K562 (cell line): ENCODE measurements at regions not wholly inside any gene's neighbourhood (a gene's known extent, or its start where the extent isn't known, plus 50 kb on each side); places are given as distances from the start of the nearest gene placed in this dataset.

ENCODE experiments used
- ATF1 ChIP-seq, 2 experiments: fragments of 450-650 bp in 1 of 2; IDR thresholded peaks; 2 replicates each; pipeline ENCODE4 v1.6.1; 2016; ENCODE audit warnings: missing compliant biosample characterization in 1 of 2, missing genetic modification characterization in 1 of 2
- C11orf30 ChIP-seq: fragments of 450-650 bp; IDR thresholded peaks from 2 replicates; pipeline ENCODE4 v1.6.1; 2016; ENCODE audit warnings: low read depth, mild to moderate bottlenecking
- ESRRB ChIP-seq: fragments of 250-450 bp; sonication (Bioruptor Pico); IDR thresholded peaks from 2 replicates; pipeline ENCODE4 v1.5.0; 2020; ENCODE audit warnings: mild to moderate bottlenecking, moderate library complexity, borderline replicate concordance
- FOXJ2 ChIP-seq: fragments of 200-800 bp; sonication (Bioruptor generic); IDR thresholded peaks from 2 replicates; pipeline ENCODE4 v1.6.1; 2016; ENCODE audit warnings: missing genetic modification characterization, missing compliant biosample characterization
- MAFG ChIP-seq: fragments of 450-650 bp; conservative IDR thresholded peaks from 2 replicates; pipeline ENCODE4 v1.6.1; 2016; ENCODE audit warnings: missing genetic modification characterization, missing compliant biosample characterization
- NFRKB ChIP-seq: fragments of 450-650 bp; IDR thresholded peaks from 2 replicates; pipeline ENCODE4 v1.6.1; 2016; ENCODE audit warnings: low read depth
- PTTG1 ChIP-seq: fragments of 450-650 bp; IDR thresholded peaks from 2 replicates; pipeline ENCODE4 v1.6.1; 2016; ENCODE audit warnings: low read depth, mild to moderate bottlenecking, missing genetic modification characterization, missing compliant biosample characterization
- SMARCE1 ChIP-seq: fragments of 450-650 bp; IDR thresholded peaks from 2 replicates; pipeline ENCODE4 v1.7.1; 2016; ENCODE audit warnings: mild to moderate bottlenecking
- STAG1 ChIP-seq: sonication (generic); formaldehyde crosslinking; IDR thresholded peaks from 2 replicates; pipeline ENCODE4 v1.5.0; 2020; ENCODE audit warnings: missing genetic modification reagents, borderline replicate concordance
- ZNF668 ChIP-seq: fragments of 250-450 bp; sonication (Bioruptor Pico); IDR thresholded peaks from 2 replicates; pipeline ENCODE4 v1.8.0; 2022; ENCODE audit warnings: mild to moderate bottlenecking, inconsistent platforms
- TF ChIP-seq, protein P1 (sequence below): fragments of 450-650 bp; IDR thresholded peaks from one replicate; pipeline ENCODE4 v1.6.1; 2018; ENCODE audit warnings: mild to moderate bottlenecking, moderate library complexity; ENCODE audit not compliant: partially characterized antibody
- TF ChIP-seq, protein P2 (sequence below): fragments of 450-650 bp; formaldehyde crosslinking; IDR thresholded peaks from 2 replicates; pipeline ENCODE4 v1.4.0; 2020; ENCODE audit warnings: mild to moderate bottlenecking, moderate library complexity
- TF ChIP-seq, protein P3 (sequence below): fragments of 450-650 bp; formaldehyde crosslinking; conservative IDR thresholded peaks from 2 replicates; pipeline ENCODE4 v1.4.0; 2022; ENCODE audit warnings: mild to moderate bottlenecking, missing genetic modification characterization
- TF ChIP-seq, protein P4 (sequence below): fragments of 450-650 bp; IDR thresholded peaks from 2 replicates; pipeline ENCODE4 v1.6.1; 2016; ENCODE audit warnings: low read depth
- TF ChIP-seq, protein P5 (sequence below): fragments of 250-450 bp; sonication (Bioruptor Pico); IDR thresholded peaks from 2 replicates; pipeline ENCODE4 v1.8.0; 2021; ENCODE audit warnings: moderate library complexity, mild to moderate bottlenecking, inconsistent platforms

DNA sequence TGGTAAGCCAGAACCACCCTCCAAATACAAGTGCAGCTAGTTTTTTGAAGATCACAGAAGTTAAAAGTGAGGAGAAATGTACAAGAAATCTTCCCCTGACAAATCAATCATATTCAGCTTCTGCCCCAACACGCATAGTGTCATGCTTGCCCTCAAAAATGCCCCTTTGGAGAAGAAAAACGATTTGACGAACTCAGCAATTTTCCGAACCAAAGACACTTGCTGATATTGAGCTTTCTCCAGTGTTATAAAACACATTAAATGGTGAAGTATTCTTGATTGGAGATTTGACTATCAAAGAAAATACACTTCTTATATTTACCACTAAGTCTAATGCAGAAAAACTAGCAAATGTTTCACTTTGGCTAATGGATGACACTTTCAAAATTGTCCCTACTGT lies 195.5 kb downstream of the ETV1 start (continued):
- TF ChIP-seq, protein P1, sequence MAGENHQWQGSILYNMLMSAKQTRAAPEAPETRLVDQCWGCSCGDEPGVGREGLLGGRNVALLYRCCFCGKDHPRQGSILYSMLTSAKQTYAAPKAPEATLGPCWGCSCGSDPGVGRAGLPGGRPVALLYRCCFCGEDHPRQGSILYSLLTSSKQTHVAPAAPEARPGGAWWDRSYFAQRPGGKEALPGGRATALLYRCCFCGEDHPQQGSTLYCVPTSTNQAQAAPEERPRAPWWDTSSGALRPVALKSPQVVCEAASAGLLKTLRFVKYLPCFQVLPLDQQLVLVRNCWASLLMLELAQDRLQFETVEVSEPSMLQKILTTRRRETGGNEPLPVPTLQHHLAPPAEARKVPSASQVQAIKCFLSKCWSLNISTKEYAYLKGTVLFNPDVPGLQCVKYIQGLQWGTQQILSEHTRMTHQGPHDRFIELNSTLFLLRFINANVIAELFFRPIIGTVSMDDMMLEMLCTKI = no peak
- TF ChIP-seq, protein P2, sequence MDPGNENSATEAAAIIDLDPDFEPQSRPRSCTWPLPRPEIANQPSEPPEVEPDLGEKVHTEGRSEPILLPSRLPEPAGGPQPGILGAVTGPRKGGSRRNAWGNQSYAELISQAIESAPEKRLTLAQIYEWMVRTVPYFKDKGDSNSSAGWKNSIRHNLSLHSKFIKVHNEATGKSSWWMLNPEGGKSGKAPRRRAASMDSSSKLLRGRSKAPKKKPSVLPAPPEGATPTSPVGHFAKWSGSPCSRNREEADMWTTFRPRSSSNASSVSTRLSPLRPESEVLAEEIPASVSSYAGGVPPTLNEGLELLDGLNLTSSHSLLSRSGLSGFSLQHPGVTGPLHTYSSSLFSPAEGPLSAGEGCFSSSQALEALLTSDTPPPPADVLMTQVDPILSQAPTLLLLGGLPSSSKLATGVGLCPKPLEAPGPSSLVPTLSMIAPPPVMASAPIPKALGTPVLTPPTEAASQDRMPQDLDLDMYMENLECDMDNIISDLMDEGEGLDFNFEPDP (CRISPR knock-in tag) = no peak
- no peak for TF ChIP-seq ZNF668
- TF ChIP-seq SMARCE1 = no peak
- no peak for TF ChIP-seq ESRRB (CRISPR knock-in tag)
- TF ChIP-seq, protein P3, sequence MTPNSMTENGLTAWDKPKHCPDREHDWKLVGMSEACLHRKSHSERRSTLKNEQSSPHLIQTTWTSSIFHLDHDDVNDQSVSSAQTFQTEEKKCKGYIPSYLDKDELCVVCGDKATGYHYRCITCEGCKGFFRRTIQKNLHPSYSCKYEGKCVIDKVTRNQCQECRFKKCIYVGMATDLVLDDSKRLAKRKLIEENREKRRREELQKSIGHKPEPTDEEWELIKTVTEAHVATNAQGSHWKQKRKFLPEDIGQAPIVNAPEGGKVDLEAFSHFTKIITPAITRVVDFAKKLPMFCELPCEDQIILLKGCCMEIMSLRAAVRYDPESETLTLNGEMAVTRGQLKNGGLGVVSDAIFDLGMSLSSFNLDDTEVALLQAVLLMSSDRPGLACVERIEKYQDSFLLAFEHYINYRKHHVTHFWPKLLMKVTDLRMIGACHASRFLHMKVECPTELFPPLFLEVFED (CRISPR knock-in tag) = no peak
- no peak for TF ChIP-seq ATF1 (CRISPR knock-in tag; IDR thresholded peaks at IDR 0.05)
- TF ChIP-seq ATF1 (tag; IDR thresholded peaks at IDR 0.05) = no peak
- TF ChIP-seq, protein P4, sequence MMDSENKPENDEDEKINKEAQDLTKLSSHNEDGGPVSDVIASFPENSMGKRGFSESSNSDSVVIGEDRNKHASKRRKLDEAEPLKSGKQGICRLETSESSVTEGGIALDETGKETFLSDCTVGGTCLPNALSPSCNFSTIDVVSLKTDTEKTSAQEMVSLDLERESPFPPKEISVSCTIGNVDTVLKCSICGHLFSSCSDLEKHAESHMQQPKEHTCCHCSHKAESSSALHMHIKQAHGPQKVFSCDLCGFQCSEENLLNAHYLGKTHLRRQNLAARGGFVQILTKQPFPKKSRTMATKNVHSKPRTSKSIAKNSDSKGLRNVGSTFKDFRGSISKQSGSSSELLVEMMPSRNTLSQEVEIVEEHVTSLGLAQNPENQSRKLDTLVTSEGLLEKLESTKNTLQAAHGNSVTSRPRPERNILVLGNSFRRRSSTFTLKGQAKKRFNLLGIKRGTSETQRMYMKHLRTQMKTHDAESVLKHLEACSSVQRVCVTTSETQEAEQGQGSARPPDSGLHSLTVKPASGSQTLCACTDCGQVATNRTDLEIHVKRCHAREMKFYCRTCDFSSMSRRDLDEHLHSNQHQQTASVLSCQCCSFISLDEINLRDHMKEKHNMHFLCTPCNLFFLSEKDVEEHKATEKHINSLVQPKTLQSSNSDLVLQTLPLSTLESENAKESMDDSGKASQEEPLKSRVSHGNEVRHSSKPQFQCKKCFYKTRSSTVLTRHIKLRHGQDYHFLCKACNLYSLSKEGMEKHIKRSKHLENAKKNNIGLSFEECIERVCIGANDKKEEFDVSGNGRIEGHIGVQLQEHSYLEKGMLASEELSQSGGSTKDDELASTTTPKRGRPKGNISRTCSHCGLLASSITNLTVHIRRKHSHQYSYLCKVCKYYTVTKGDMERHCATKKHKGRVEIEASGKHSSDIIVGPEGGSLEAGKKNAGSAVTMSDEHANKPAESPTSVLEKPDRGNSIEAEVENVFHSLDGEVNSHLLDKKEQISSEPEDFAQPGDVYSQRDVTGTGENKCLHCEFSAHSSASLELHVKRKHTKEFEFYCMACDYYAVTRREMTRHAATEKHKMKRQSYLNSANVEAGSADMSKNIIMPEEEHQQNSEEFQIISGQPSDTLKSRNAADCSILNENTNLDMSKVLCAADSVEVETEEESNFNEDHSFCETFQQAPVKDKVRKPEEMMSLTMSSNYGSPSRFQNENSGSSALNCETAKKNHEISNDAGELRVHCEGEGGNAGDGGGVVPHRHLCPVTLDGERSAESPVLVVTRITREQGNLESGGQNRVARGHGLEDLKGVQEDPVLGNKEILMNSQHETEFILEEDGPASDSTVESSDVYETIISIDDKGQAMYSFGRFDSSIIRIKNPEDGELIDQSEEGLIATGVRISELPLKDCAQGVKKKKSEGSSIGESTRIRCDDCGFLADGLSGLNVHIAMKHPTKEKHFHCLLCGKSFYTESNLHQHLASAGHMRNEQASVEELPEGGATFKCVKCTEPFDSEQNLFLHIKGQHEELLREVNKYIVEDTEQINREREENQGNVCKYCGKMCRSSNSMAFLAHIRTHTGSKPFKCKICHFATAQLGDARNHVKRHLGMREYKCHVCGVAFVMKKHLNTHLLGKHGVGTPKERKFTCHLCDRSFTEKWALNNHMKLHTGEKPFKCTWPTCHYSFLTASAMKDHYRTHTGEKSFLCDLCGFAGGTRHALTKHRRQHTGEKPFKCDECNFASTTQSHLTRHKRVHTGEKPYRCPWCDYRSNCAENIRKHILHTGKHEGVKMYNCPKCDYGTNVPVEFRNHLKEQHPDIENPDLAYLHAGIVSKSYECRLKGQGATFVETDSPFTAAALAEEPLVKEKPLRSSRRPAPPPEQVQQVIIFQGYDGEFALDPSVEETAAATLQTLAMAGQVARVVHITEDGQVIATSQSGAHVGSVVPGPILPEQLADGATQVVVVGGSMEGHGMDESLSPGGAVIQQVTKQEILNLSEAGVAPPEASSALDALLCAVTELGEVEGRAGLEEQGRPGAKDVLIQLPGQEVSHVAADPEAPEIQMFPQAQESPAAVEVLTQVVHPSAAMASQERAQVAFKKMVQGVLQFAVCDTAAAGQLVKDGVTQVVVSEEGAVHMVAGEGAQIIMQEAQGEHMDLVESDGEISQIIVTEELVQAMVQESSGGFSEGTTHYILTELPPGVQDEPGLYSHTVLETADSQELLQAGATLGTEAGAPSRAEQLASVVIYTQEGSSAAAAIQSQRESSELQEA = no peak
- TF ChIP-seq MAFG (tag) = 0 out of 2 replicates have a peak, but pooled peaks have one; percentile 31
- no peak for TF ChIP-seq NFRKB
- TF ChIP-seq STAG1 (CRISPR knock-in tag) = no peak
- no peak for TF ChIP-seq PTTG1
- TF ChIP-seq, protein P5, sequence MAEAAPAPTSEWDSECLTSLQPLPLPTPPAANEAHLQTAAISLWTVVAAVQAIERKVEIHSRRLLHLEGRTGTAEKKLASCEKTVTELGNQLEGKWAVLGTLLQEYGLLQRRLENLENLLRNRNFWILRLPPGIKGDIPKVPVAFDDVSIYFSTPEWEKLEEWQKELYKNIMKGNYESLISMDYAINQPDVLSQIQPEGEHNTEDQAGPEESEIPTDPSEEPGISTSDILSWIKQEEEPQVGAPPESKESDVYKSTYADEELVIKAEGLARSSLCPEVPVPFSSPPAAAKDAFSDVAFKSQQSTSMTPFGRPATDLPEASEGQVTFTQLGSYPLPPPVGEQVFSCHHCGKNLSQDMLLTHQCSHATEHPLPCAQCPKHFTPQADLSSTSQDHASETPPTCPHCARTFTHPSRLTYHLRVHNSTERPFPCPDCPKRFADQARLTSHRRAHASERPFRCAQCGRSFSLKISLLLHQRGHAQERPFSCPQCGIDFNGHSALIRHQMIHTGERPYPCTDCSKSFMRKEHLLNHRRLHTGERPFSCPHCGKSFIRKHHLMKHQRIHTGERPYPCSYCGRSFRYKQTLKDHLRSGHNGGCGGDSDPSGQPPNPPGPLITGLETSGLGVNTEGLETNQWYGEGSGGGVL (CRISPR knock-in tag) = no peak
- no peak for TF ChIP-seq FOXJ2 (tag)
- TF ChIP-seq C11orf30 = 0 out of 2 replicates have a peak, but pooled peaks have one; percentile 32
